Hepatic stellate cell (primary cell): ENCODE measurements at regions not wholly inside any gene's neighbourhood (a gene's known extent, or its start where the extent isn't known, plus 50 kb on each side); places are given as distances from the start of the nearest gene placed in this dataset.
"Not testable (repeated sequence)": the region's sequence is repeated elsewhere in the genome, so short reads cannot be mapped to it uniquely, and the experiment has no call there.

Source experiments
- DNase-seq: peaks from one replicate; pipeline ENCODE4 v3.0.0; 2011; ENCODE audit warnings: low spot score

GRCh38 chr2:183459466-183459865, 335.2 kb downstream of the NUP35 start:
- no peak for DNase-seq

GRCh38 chr2:183463821-183464220, 339.6 kb downstream of the NUP35 start:
- no peak for DNase-seq

GRCh38 chr2:183465048-183465447, 340.8 kb downstream of the NUP35 start:
- DNase-seq = no peak

- DNase-seq = no peak
Observed at GRCh38 chr2:183474912-183475695, 350.9 kb downstream of the NUP35 start.

GRCh38 chr2:183476490-183476889, 352.2 kb downstream of the NUP35 start:
- no peak for DNase-seq

GRCh38 chr2:183477296-183477695, 353.1 kb downstream of the NUP35 start:
- DNase-seq = no peak

- DNase-seq = not testable (repeated sequence)
Observed at GRCh38 chr2:183478941-183479595, 354.8 kb downstream of the NUP35 start.

GRCh38 chr2:183487326-183487725, 363.1 kb downstream of the NUP35 start:
- DNase-seq = no peak

GRCh38 chr2:183488421-183488820, 364.2 kb downstream of the NUP35 start:
- no peak for DNase-seq

GRCh38 chr2:183490489-183490888, 366.2 kb downstream of the NUP35 start:
- no peak for DNase-seq

GRCh38 chr2:183490914-183491313, 366.7 kb downstream of the NUP35 start:
- no peak for DNase-seq

- no peak for DNase-seq
Observed at GRCh38 chr2:183493040-183493439, 368.8 kb downstream of the NUP35 start.

- no peak for DNase-seq
Observed at GRCh38 chr2:183495079-183495478, 370.8 kb downstream of the NUP35 start.

- DNase-seq = no peak
Observed at GRCh38 chr2:183495589-183496267, 371.5 kb downstream of the NUP35 start.

- no peak for DNase-seq
Observed at GRCh38 chr2:183497861-183498260, 373.6 kb downstream of the NUP35 start.

- no peak for DNase-seq
Observed at GRCh38 chr2:183505911-183506310, 381.7 kb downstream of the NUP35 start.

- DNase-seq = no peak
Observed at GRCh38 chr2:183511154-183511553, 386.9 kb downstream of the NUP35 start.

- DNase-seq = no peak
Observed at GRCh38 chr2:183519371-183520056, 395.3 kb downstream of the NUP35 start.

- DNase-seq = no peak
Observed at GRCh38 chr2:183521911-183522310, 397.7 kb downstream of the NUP35 start.

GRCh38 chr2:183522489-183523266, 398.4 kb downstream of the NUP35 start:
- DNase-seq = no peak

GRCh38 chr2:183530333-183530901, 406.2 kb downstream of the NUP35 start:
- no peak for DNase-seq
